ENCODE measurements at regions not wholly inside any gene's neighbourhood (a gene's known extent, or its start where the extent isn't known, plus 50 kb on each side); places are given as distances from the start of the nearest gene placed in this dataset.
"Not testable (repeated sequence)": the region's sequence is repeated elsewhere in the genome, so short reads cannot be mapped to it uniquely, and the experiment has no call there.

DNA sequence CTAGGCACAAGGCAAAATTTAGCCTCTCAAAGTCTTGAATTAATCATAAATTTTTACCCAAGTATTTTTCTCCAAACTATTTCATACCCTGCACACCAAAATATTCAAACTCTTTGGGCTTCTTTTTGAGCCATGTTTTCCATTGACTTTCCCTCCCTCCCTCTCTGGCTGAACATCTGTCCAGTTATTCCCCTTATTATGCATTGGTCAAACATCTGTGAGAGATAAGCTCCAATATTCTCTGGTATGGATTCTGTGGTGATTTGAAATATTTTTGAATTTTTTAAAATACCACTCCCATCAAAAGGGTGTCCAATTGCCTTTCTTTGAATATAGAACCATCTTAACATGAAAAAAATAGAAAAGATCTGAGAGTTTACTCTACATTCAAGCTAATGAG lies 244.2 kb downstream of the RFPL4B start:
- DNase-seq: no peak

DNA sequence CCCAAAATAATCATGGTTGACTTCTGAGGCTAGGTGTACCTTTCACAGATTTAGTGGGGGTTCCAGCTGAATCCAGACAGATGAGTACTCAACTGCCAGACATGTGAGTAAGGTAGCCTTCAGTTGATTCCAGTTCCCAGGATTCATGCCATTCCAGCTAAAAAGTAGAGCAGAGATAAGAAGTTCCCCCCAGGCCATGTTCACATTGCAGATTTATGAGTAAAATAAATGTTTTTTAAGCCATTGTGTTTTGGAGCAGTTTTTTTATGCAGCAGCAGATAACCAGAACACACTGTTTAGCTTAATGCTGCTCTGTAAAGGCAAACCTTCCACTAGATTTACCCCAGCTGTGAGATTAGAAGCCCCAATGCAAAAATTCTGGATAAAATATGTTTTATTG lies 245.0 kb downstream of the RFPL4B start:
- no peak for DNase-seq

DNA sequence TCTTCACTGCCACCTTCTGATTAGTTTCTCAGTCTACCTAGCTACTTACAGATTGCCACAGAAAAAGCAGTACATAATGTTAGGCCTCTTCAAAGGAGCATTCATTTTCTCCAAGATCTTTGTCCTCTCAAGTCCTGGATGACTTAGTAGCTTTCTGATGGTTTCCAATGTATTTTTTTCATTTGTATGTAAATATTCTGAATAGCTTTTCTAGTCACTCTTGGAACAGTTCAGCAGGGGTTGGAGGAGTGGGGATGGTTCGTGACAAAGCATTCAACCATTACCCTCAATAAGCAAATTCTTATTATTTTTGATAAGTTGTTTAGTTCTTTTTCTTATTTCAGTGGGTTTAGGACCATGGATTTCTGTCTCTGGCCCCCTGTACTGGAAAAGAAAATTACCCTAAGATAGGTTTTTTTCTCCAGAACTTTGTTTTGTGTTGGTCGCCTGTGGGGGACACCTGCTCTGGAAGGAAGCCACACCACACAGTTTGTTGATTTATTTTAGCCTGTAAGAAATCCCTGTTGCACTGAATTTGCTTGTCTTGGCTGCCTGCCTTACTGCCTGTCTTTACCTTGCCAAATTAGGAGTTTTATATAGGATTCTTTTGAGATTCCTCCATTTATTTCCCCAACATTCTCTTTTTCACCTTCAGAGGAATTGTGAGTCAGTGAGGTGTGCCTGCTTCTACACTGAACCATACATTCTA lies 247.9 kb downstream of the RFPL4B start:
- DNase-seq: no peak

DNA sequence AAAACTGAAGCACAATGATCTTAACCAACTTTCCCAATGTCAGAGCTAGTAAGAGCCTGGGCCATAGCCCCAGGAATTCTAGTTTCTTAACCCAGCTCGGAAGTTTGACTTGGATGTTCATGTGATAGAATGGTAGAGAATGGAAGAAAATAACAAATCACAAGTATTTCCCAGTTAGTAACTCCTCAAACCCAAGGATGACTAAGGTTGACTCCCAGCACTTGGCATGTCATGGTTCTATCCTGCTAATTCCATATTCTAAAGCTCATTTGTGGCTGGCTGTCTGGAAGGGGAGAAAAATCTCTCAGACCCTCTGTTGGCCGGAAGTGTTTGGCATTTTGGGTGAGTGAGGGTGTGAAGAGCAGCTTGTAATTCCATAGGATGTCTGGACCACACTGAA lies 248.7 kb downstream of the RFPL4B start:
- no peak for DNase-seq

DNA sequence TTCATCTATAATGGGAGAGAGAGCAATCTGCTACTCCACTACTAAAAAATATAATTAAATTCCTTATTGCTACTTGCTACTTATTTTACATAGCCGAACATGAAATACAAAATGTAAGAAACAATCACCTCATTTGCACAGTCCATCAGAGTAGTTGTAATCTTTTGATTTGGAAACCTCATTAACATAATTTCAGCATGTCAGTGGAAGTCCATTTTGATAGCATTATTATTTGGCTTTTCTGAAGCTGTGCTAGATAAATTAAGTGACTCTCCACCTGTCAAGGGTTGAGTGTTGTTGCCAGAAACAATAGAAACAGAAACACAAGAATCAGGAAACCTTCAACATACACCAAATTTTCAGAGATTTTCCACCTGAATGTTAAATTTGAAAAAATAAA lies 250.0 kb downstream of the RFPL4B start:
- DNase-seq: no peak

DNA sequence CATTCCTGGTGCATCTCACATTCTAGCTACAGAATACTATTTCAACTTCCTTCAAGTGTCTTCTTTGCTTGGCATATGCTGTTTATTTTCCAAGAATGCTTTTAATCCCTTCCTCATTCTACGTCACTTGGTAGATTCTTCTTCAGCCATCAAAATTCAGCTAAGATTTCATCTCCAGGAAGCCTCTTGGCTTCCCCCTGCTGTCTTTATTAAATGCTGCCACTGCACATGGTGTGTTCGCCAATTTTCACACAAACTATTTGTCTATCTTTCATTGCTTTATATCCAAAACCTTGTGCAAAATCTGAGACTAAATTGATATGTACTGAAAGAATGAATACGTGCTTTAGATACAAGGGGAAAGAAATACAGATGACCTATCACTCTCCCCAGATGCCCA lies 253.0 kb downstream of the RFPL4B start:
- DNase-seq: no peak

DNA sequence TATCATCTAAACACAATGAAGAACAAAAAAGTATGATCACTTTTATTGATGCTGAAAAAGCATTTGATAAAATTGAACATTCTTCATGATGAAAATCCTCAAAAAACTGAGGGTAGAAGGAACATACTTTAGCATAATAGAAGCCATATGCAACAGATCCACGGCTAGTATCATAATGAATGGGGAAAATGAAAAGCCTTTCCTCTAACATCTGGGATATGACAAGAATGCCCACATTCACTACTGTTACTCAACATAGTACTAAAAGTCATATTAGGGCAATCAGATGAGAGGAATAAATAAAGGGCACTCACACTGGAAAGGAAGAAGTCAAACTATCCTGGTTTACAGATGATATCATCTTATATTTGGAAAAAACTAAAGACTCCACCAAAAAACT lies 256.6 kb downstream of the RFPL4B start:
- no peak for DNase-seq

DNA sequence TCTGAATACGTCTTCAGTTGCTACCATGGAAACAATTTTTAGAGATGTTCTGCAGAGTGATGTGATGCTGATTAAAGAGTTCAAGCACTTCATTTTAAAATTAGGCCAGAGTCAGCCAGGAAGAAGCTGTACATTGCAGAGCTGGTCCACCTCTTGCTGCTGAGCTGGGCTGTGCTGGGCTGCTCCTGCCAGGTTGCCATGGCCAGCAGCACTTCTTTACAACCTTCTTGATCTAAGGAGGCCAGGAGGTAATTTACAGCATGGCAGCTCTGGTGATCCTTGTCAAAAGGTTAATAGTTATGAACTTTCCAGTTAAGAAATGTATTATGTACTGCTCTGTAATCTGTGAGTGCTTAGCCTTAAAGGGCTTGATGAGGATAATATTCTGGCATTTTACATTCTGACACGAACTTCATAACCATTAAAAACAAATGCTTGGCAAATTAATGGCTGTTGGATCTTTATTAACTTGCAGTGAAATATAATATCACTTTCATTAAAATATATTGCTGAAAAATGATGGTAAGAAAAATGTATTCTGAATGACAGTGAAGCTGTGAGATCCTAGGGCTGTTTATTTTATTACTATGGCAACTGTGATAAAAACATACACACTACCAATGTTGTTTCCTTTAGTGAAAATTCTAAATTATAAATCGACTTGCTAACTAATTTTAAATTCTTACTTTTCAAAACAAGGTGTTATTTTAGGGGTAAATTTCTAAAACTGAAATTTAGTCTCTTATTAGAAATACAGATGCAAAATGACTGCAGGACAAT lies 259.7 kb downstream of the RFPL4B start:
- no peak for DNase-seq

DNA sequence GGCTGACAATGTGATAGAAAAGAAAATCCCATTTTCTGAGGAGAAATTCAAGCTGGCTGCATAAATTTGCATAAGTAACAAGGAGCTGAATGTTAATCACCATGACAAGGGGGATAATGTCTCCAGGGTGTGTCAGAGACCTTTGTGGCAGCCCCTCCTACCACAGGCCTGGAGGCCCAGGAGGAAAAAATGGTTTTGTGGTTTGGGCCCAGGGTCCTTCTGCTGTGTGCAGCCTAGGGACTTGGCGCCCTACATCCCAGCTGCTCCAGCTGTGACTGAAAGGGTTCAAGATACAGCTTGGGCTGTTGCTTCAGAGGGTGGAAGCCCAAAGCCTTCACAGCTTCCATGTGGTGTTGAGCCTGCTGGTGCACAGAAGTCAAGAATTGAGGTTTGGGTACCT lies 261.8 kb downstream of the RFPL4B start:
- not testable (repeated sequence) for DNase-seq

DNA sequence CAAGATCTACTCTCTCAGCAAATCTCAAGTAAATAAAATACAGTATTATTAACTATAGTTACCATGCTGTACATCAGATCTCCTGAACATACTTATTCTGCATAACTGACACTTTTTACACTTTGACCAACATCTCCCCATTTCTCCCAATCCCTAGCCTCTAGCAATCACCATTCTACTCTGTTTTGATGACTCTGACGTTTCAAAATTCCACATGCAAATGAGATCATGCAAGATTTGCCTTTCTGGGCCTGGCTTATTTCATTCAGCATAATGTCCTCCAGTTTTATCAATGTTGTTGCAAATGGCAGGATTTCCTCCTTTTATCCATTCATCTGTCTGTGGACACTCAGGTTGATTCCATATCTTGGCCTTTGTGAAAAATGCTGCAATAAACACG lies 266.3 kb downstream of the RFPL4B start:
- no peak for DNase-seq

DNA sequence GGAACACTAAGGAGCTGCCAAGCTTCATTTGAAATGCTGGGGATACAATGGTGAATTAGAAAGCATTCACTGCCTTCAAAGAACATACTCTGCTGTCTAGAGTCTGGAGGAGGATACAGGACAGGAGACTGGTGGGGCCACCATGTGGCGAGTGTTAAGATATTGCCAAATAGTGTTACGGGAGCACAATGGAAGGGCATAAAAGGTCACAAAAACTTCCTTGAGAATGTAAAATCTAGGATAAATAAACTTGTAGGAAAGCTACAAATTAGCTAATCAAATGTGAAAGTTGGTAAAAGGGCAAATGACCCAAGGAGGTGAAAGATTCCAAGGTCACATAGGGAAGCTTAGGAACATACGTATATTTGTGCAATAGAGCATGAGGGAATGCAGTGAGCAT lies 271.7 kb downstream of the RFPL4B start:
- DNase-seq: no peak

DNA sequence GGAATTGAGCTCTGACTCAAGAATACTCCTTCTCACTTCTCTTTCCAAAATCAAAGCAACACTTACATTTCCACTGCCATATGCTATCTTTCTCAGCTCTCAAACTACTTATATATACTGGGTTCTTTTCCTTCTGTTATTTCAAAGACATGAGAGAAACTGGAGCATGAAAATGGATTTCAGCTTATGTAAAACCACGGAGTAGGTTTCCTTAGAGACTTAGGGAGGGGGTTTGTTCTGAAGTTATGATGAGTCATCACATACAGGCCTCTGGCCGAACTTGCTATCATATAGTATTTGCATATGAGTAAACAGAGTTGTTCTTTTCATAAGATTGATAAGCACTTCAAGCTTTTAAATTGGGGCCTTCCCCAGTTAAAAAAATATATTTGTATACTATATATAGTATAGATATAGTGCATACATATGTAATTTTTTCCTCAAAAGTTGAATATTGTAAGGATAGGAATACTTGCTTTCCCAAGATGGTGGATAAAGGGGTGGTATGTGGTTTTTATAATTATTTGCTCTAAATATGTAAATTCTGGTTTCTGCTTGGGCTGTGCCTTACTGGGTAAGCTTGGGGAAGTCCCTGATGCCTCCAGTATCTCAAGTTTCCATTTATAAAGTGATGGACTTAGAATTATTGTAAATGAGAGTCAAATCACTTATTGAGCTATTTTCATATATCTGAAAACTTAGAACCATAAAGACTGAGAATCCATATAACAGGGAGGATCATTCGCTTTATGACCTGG lies 273.9 kb downstream of the RFPL4B start:
- no peak for DNase-seq

DNA sequence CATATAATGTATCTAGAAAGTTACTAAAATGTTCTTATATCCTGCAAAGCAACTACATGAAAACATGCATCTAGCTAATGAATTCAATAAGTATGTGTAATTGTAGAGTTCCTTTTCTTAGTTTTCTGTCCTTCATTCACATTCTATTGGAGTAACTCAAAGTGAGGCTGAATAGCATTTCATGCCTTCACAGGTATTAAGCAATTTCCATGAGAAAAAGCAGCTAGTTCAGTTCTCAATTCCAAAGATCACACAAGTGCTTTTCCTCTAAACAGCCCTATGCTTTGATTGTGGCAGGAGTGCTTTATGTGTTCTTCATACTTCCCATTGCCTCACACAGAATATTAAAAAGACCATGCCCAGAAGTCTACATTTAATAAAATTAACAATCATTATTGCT lies 274.9 kb downstream of the RFPL4B start:
- no peak for DNase-seq

DNA sequence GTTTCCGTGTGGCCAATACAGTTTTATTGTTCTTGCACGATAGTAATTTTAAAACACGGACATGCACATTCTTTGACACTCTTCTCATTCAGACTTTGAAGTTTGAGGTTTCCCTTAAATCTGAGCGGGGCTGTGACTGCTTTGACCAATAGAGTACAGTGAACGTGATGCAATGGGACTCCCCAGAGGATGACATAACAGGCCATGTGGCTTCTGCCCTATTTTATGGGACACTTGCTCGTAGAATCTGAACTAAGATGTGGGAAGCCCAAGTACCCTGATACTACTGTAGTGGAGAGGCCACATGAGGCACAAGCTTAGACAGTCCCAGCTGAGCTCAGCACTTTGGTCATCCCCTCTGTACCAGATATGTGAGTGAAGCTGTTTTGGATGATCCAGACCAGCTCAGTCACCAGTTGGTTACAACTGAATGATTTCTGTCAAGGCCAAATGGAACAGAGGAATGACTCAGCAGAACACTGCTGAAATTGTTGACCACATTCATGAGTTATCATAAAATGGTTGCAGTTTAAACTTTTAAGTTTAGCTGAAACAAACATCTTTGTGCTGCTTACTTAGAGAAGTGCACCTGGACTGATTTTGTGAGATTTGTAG lies 279.4 kb downstream of the RFPL4B start:
- DNase-seq: no peak

DNA sequence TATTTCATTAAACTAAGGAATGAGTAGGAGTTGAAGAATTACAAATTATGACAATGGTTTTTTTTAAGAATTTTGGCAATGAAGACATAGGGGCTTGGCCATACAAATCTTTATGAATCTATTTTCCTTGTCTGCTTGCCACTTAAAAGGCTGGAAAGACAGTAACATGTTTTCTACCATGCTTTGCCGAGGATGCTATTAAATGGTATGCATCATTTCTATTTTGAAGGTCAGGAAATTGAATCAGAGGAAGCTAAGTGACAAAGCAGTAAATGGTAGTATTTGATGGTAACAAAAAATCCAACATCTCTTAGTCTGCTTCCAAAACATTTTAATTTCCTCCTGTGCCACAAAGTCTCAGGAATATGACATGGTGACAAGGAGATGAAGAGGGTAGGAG lies 287.2 kb downstream of the RFPL4B start:
- DNase-seq: no peak

DNA sequence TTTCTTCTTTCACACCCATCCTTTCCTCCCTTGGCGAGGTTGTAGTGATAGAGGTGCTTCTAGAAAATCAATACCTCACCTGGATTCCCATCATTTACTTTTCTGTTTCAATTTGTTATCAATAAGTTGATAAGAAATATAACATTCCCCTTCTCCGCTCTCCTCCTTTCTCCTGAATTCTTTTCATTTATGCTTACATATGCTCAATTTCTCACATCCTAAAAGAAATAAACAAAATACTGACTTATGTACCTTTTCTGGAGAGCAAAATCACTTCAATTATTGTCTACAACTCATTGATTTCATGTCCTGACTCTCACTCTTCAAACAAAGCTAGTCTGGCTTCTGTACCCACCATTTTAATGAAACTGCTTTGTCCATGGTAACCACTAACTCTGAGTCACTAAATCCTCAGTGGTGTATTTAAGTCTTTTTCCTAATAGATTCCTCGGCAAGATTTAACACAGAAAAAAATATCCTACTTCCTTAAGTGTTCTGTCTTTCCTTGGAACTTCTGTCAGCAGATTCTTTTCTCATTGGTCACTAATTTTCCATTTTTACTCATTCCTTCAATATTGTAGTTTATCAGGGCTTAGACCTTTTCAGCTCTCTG lies 289.6 kb downstream of the RFPL4B start:
- DNase-seq: no peak

DNA sequence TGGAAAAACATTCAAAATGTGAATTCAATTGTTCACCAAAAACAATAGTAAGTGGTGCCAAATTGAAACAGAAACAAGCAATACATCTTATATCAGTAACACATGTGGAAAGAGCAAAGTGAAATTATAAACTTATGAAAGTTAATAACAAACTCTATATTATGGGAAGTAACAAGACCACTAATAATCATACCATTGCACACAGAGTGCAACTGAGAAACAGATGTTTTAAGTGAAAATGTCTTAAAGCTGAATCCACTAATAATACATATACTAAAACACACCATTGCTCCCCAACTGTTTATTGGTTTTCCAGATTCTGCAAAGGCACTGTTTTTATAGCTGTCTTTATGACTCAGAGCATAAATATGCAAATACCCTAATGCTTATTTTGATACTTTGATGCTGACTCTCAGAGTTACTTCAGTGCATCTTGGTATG lies 292.3 kb downstream of the RFPL4B start:
- no peak for DNase-seq

DNA sequence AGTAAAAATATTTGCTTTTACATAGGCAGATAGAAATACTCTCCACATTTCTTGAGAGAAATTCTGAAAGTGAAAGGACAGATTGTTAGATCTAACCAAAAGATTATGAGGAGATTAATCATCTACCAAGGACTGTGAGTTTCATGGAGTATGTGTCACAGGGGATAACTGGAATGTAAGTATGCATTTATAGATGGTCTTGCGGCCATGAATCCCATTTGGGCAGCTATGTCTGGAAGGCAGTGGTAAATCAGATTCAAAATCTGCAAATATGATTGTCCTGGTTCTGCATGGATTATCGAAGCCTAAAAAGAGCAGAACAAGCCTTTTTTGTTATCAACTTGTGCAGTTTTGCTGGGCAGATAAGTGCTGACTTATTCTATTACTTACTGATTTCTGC lies 293.8 kb downstream of the RFPL4B start:
- DNase-seq: no peak

DNA sequence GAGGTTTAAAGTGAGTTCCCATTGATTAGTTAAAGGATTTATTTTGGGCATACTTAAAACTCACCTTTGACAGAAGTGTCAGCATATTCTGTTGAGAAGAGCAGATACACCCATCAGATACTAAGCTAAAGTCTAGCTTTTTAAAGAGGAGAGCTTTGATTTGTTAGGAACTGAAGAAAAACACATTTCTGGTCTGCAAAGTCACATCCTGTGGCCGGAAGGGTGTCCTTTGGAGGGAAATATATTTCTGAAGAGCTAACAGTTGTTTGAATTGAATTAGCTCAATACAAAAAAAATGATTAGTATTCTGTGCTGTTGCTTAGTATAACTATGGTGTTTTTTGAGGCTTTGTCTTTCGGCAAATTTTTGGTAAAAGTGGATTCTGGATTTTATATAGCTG lies 302.7 kb downstream of the RFPL4B start:
- DNase-seq: no peak

DNA sequence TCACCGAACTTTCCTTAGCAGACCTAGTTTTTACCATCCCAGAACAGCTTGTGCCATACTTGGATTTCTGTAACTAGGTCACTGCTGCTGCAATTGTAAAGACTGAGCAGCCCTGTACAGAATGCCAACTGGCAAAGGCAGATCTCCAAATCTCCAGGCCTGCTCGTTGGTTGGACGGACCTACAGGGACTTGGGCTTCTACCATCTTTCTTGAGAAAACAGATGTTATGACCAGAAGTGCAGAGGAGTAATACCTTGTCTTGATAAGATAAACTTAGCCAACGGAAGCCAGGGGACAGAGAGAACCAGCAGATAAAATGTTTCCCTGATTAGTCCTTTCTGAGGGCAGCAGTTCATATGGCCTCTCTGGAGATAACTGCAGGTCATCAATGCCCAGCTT lies 304.1 kb downstream of the RFPL4B start:
- no peak for DNase-seq

DNA sequence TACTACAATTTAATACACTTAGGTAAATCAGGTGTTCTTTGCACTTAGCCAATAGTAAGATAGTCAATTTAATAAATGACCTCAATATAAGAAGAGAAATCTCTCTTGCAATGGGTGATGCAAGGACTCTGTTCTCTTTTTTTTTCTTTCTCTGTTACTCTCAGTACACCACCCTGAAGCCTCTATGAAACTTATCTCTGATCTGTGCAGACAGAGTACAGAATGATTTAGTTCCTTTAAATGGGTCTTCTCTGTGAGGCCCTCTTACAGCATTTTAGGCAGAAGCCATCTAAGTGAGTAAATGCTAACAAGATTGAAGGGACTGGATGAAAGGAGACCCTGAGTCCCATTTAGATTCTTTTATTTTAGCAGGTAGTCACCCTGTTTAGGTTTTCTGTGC lies 312.8 kb downstream of the RFPL4B start:
- no peak for DNase-seq

DNA sequence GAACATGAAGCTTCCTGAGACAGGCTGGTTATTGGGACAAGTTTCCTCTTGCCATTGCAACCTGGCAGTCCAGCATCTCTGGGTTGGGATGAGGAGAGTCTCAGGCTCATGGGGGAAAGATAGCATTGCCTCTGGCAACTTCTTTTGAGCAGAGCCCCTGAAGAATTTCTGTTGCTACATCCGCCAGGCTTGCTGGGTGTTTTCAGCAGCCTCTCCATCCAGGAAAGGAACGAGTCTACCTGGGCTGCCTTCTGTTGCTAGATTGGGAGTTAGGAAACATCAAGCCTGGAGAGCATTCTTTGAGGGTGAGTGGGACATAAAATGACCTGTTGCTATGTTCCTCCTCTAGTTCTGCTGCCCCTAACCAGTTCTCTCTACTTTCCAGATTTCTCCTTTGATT lies 313.5 kb downstream of the RFPL4B start:
- DNase-seq: no peak

DNA sequence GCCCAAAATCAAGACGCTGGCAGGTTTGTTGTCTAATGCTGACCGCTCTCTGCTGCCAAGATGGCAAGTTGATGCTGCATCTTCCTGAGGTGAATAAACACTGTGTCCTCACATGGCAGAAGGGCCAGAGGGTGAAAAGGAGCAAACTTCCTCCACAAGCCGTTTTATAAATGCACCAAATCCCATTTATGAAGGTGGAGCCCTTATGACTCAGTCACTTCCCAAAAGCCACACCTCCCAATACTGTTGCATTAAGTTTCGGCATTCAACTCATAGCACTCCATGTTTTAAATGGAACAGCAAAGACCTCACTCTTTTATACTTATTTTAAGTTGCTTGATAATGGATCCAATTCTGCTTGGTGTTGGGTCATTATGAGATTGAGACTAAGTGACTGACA lies 316.6 kb downstream of the RFPL4B start:
- DNase-seq: no peak
